ENCODE measurements at regions not wholly inside any gene's neighbourhood (a gene's known extent, or its start where the extent isn't known, plus 50 kb on each side); places are given as distances from the start of the nearest gene placed in this dataset.

GRCh38 chr6:169921853-169922824 is 170.7 kb downstream of the ERMARD start:
- TF ChIP-seq CTCF (IDR thresholded peaks at IDR 0.05; ENCODE audit: poor library complexity) (no peak), EZH2phosphoT487 (IDR thresholded peaks at IDR 0.05; ENCODE audit: low read depth, severe bottlenecking, unreplicated experiment) (no peak), EZH2 (IDR thresholded peaks at IDR 0.05; ENCODE audit: borderline replicate concordance) (no peak)
